ENCODE measurements at regions not wholly inside any gene's neighbourhood (a gene's known extent, or its start where the extent isn't known, plus 50 kb on each side); places are given as distances from the start of the nearest gene placed in this dataset.

- no TSS peak for BruUV-seq (replicated peaks)
- Histone ChIP-seq H3K4me3 (ENCODE audit: low read depth, low read length, poor library complexity, severe bottlenecking) (no peak overlapping the region), H3K4me1 (ENCODE audit: insufficient read depth, low read length, poor library complexity, severe bottlenecking) (no peaks in the 10 kb centered on the region), H4K20me1 (ENCODE audit: insufficient read depth, low read length) (no peaks in the 10 kb centered on the region), H3K4me2 (ENCODE audit: low read length) (no peak overlapping the region), H2AFZ (ENCODE audit: low read length) (no peak overlapping the region), H3K36me3 (ENCODE audit: insufficient read depth, low read length) (no peaks in the 10 kb centered on the region), H3K9me2 (ENCODE audit: insufficient read depth, low read length) (no peaks in the 10 kb centered on the region), H3K79me2 (ENCODE audit: insufficient read depth, low read depth, low read length) (no peaks in the 10 kb centered on the region), H3K27ac (ENCODE audit: low read depth, low read length, poor library complexity, severe bottlenecking) (no peak overlapping the region), H3K9me3 (ENCODE audit: low read length) (no peaks in the 10 kb centered on the region)
- TF ChIP-seq, protein P1, sequence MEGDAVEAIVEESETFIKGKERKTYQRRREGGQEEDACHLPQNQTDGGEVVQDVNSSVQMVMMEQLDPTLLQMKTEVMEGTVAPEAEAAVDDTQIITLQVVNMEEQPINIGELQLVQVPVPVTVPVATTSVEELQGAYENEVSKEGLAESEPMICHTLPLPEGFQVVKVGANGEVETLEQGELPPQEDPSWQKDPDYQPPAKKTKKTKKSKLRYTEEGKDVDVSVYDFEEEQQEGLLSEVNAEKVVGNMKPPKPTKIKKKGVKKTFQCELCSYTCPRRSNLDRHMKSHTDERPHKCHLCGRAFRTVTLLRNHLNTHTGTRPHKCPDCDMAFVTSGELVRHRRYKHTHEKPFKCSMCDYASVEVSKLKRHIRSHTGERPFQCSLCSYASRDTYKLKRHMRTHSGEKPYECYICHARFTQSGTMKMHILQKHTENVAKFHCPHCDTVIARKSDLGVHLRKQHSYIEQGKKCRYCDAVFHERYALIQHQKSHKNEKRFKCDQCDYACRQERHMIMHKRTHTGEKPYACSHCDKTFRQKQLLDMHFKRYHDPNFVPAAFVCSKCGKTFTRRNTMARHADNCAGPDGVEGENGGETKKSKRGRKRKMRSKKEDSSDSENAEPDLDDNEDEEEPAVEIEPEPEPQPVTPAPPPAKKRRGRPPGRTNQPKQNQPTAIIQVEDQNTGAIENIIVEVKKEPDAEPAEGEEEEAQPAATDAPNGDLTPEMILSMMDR (conservative IDR thresholded peaks at IDR 0.05; ENCODE audit: low read length) = no peak
- no peak for TF ChIP-seq EZH2phosphoT487 (IDR thresholded peaks at IDR 0.05; ENCODE audit: borderline replicate concordance, low read depth, low read length)
- ChIA-PET POLR2A (no interaction called here), CTCF (ENCODE audit: unreplicated experiment) (no interaction called here)
- DNase-seq (ENCODE audit: low spot score) = no peak
- intact Hi-C loops (cut with micrococcal nuclease; ENCODE audit: unreplicated experiment) = no loop called here
Observed at GRCh38 chr5:88976914-88977313, 93.9 kb upstream of the MEF2C start.

- no peak overlapping the region for H2AFZ ChIP-seq (ENCODE audit: low read length)
- TF ChIP-seq, protein P1 (conservative IDR thresholded peaks at IDR 0.05; ENCODE audit: low read length) = no peak
- TF ChIP-seq EZH2phosphoT487 (IDR thresholded peaks at IDR 0.05; ENCODE audit: borderline replicate concordance, low read depth, low read length) = no peak
- H3K4me2 ChIP-seq (ENCODE audit: low read length) = no peak overlapping the region
- H3K4me1 ChIP-seq (ENCODE audit: insufficient read depth, low read length, poor library complexity, severe bottlenecking) = no peaks in the 10 kb centered on the region
- CTCF ChIA-PET (ENCODE audit: unreplicated experiment) = no interaction called here
- POLR2A ChIA-PET = no interaction called here
- no peaks in the 10 kb centered on the region for H3K9me3 ChIP-seq (ENCODE audit: low read length)
- no peak overlapping the region for H3K27ac ChIP-seq (ENCODE audit: low read depth, low read length, poor library complexity, severe bottlenecking)
- no TSS peak for BruUV-seq (replicated peaks)
- DNase-seq (ENCODE audit: low spot score) = no peak
- no peaks in the 10 kb centered on the region for H4K20me1 ChIP-seq (ENCODE audit: insufficient read depth, low read length)
- H3K79me2 ChIP-seq (ENCODE audit: insufficient read depth, low read depth, low read length) = no peaks in the 10 kb centered on the region
- H3K9me2 ChIP-seq (ENCODE audit: insufficient read depth, low read length) = no peaks in the 10 kb centered on the region
- intact Hi-C loops (cut with micrococcal nuclease; ENCODE audit: unreplicated experiment) = no loop called here
- H3K36me3 ChIP-seq (ENCODE audit: insufficient read depth, low read length) = no peaks in the 10 kb centered on the region
- H3K4me3 ChIP-seq (ENCODE audit: low read depth, low read length, poor library complexity, severe bottlenecking) = no peak overlapping the region
Observed at GRCh38 chr5:88967633-88968585, 84.9 kb upstream of the MEF2C start.

GRCh38 chr5:88964831-88965230, 81.8 kb upstream of the MEF2C start:
- no peak overlapping the region for H3K4me3 ChIP-seq (ENCODE audit: low read depth, low read length, poor library complexity, severe bottlenecking)
- TF ChIP-seq, protein P1 (conservative IDR thresholded peaks at IDR 0.05; ENCODE audit: low read length) = no peak
- no peak for TF ChIP-seq EZH2phosphoT487 (IDR thresholded peaks at IDR 0.05; ENCODE audit: borderline replicate concordance, low read depth, low read length)
- BruUV-seq (replicated peaks) = no TSS peak
- intact Hi-C loops (cut with micrococcal nuclease; ENCODE audit: unreplicated experiment) = no loop called here
- H3K4me1 ChIP-seq (ENCODE audit: insufficient read depth, low read length, poor library complexity, severe bottlenecking) = no peaks in the 10 kb centered on the region
- H2AFZ ChIP-seq (ENCODE audit: low read length) = no peak overlapping the region
- H3K4me2 ChIP-seq (ENCODE audit: low read length) = no peak overlapping the region
- H3K79me2 ChIP-seq (ENCODE audit: insufficient read depth, low read depth, low read length) = no peaks in the 10 kb centered on the region
- POLR2A ChIA-PET = interaction anchor here (1.1 kb wide), 1 partner anchor 136 kb away, joined by 3 read pairs; no protein-coding TSS in a partner anchor
- H3K9me3 ChIP-seq (ENCODE audit: low read length) = no peaks in the 10 kb centered on the region
- no peaks in the 10 kb centered on the region for H4K20me1 ChIP-seq (ENCODE audit: insufficient read depth, low read length)
- CTCF ChIA-PET (ENCODE audit: unreplicated experiment) = no interaction called here
- H3K27ac ChIP-seq (ENCODE audit: low read depth, low read length, poor library complexity, severe bottlenecking) = no peak overlapping the region
- no peaks in the 10 kb centered on the region for H3K36me3 ChIP-seq (ENCODE audit: insufficient read depth, low read length)
- no peak for DNase-seq (ENCODE audit: low spot score)
- H3K9me2 ChIP-seq (ENCODE audit: insufficient read depth, low read length) = no peaks in the 10 kb centered on the region

Data from OCI-LY7 (cell line).